ENCODE measurements at regions not wholly inside any gene's neighbourhood (a gene's known extent, or its start where the extent isn't known, plus 50 kb on each side); places are given as distances from the start of the nearest gene placed in this dataset.

DNA sequence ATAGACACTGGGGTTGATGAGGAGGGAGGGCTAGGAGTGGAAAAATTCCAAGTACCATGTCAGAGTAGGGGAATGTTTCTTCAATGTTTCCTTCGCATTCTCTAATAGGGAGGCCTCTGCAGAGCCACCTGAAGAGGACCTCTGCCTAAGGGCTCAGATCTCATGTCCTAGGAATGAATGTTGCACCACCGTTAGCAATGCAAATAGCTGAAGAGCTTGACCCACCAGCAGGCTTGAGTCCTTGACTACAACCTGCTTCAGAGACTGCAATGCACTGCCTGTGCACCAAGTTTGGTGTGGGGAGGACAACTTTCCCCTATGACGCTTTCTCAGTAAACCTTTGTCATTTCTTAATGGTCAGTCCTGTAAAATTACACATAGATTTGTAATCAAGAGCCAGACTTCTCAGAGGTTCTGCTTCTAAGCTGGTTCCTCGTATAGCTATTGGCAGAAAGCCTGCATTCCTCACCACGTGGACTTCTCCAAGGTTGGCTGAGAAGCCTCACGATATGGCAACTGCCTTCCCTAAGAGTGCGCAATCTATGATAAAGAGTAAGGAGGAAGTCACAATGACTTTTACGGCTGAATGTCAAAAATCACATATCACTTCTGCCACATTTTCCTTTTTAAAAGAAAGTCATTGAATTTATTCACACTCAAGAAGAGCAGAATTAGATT is 600.7 kb upstream of the PTGER4 start:
- TF ChIP-seq, protein P1, sequence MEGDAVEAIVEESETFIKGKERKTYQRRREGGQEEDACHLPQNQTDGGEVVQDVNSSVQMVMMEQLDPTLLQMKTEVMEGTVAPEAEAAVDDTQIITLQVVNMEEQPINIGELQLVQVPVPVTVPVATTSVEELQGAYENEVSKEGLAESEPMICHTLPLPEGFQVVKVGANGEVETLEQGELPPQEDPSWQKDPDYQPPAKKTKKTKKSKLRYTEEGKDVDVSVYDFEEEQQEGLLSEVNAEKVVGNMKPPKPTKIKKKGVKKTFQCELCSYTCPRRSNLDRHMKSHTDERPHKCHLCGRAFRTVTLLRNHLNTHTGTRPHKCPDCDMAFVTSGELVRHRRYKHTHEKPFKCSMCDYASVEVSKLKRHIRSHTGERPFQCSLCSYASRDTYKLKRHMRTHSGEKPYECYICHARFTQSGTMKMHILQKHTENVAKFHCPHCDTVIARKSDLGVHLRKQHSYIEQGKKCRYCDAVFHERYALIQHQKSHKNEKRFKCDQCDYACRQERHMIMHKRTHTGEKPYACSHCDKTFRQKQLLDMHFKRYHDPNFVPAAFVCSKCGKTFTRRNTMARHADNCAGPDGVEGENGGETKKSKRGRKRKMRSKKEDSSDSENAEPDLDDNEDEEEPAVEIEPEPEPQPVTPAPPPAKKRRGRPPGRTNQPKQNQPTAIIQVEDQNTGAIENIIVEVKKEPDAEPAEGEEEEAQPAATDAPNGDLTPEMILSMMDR (conservative IDR thresholded peaks at IDR 0.05; ENCODE audit: low read length) = no peak
- DNase-seq (ENCODE audit: low read depth) = no peak

DNA sequence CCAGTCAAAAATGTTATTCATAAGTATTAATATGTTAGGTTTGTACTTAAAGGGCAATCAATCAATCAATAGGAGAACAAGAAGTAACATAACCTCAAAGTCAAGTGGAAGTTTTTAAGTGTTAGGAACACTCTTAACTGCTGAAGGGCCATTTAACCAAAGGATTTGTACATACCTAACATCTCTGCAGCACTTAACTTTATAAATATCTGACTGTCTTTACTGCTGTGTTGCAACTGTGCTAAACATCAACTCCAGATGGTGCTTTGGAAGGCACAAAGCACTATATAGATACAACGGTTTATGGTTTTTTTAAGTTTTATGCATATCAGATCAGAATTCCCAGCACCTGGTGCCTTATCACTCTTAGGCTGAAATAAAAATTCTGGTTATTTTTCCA is 604.9 kb upstream of the PTGER4 start:
- TF ChIP-seq, protein P1 (conservative IDR thresholded peaks at IDR 0.05; ENCODE audit: low read length) = no peak
- DNase-seq (ENCODE audit: low read depth) = peak; percentile 1
- no peak overlapping the region for H3K4me3 ChIP-seq (ENCODE audit: low read length)

More for the DNA sequence above, 600.7 kb upstream of the PTGER4 start:
- H3K4me3 ChIP-seq (ENCODE audit: low read length) = no peak overlapping the region

- H3K4me3 ChIP-seq (ENCODE audit: low read length) = no peak overlapping the region
- TF ChIP-seq, protein P1 (conservative IDR thresholded peaks at IDR 0.05; ENCODE audit: low read length) = no peak
- DNase-seq (ENCODE audit: low read depth) = no peak
Measured at GRCh38 chr5:40073927-40074326, 605.8 kb upstream of the PTGER4 start.

DNA sequence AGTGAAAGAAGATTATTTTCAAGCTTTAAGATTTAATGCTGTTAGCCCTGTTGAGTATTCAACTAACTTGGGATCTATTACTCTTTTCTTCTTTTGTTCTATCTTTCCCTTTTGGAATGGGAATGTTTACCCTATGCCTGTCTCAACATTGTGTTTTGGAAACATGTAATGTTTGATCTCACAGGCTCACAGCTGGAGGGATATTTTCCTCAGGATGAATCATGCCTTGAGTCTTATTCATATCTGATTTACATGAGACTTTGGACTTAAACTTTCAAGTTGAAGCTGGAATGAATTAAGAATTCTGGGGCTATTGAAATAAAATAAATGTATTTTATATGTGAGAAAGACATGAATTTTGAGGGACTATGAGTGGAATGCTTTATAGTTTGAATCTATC is 607.8 kb upstream of the PTGER4 start:
- peak; percentile 6 for DNase-seq (ENCODE audit: low read depth)

GRCh38 chr5:40066616-40067015 is 613.1 kb upstream of the PTGER4 start:
- DNase-seq (ENCODE audit: low read depth) = no peak
- TF ChIP-seq, protein P1 (conservative IDR thresholded peaks at IDR 0.05; ENCODE audit: low read length) = no peak
- no peak overlapping the region for H3K4me3 ChIP-seq (ENCODE audit: low read length)

More for the DNA sequence above, 607.8 kb upstream of the PTGER4 start:
- no peak overlapping the region for H3K4me3 ChIP-seq (ENCODE audit: low read length)
- TF ChIP-seq, protein P1 (conservative IDR thresholded peaks at IDR 0.05; ENCODE audit: low read length) = no peak

- no peak for DNase-seq (ENCODE audit: low read depth)
- no peak overlapping the region for H3K4me3 ChIP-seq (ENCODE audit: low read length)
- TF ChIP-seq, protein P1 (conservative IDR thresholded peaks at IDR 0.05; ENCODE audit: low read length) = no peak
Measured at GRCh38 chr5:40052808-40053207, 626.9 kb upstream of the PTGER4 start.

GRCh38 chr5:40046792-40047191 is 622.0 kb upstream of the DAB2 start:
- TF ChIP-seq, protein P1 (conservative IDR thresholded peaks at IDR 0.05; ENCODE audit: low read length) = no peak
- peak; percentile 39 for DNase-seq (ENCODE audit: low read depth)
- H3K4me3 ChIP-seq (ENCODE audit: low read length) = no peak overlapping the region
